ENCODE measurements at regions not wholly inside any gene's neighbourhood (a gene's known extent, or its start where the extent isn't known, plus 50 kb on each side); places are given as distances from the start of the nearest gene placed in this dataset.

DNA sequence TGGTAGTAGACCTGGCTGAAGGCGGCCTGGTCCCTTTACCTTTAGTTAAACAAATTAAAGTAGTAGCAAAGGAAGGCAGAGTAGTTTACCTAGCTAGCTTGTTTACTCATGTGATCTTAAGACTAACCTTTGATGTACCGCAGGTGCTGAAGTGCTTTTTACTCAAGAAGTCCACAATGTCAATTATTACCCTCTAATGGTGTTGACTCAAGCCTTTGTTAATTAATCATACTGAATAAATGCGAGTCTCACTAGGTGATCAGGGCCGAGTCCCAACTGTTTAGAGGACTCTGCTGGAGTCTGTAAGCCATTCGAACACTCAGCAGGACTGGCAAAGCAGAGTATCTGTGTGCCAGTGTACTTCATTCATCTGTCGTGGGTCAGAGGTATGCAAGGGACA is 381.1 kb upstream of the NCAM2 start:
- Histone ChIP-seq H3K4me2 (ENCODE audit: insufficient read depth, low read length) (no peak overlapping the region), H3K9me3 (replicated peaks; ENCODE audit: control insufficient read depth, insufficient read depth, low read length) (peaks cover 1% of the 10 kb centered on the region), H3K36me3 (ENCODE audit: control insufficient read depth in 2 of 2, extremely low read depth in 1 of 2, insufficient read depth in 2 of 2, low read length in 2 of 2) (no peaks in the 10 kb centered on the region), H3K4me3 (replicated peaks in 1 of 3; ENCODE audit: insufficient read depth in 1 of 3, low read depth in 1 of 3, low read length in 3 of 3) (no peak overlapping the region), H4K20me1 (replicated peaks; ENCODE audit: control insufficient read depth, extremely low read depth, insufficient read depth, low read length) (no peaks in the 10 kb centered on the region), H3K27me3 (ENCODE audit: control insufficient read depth in 2 of 2, insufficient read depth in 2 of 2, low read length in 2 of 2) (no peaks in the 10 kb centered on the region), H3K79me2 (ENCODE audit: control insufficient read depth, insufficient read depth, low read length) (no peaks in the 10 kb centered on the region), H3K9me1 (replicated peaks; ENCODE audit: control insufficient read depth, extremely low read depth, insufficient read depth, low read length) (no peaks in the 10 kb centered on the region), H3K4me1 (ENCODE audit: control insufficient read depth, extremely low read depth, insufficient read depth, low read length) (no peaks in the 10 kb centered on the region), H2AFZ (ENCODE audit: low read depth, low read length) (no peak overlapping the region), H3K27ac (ENCODE audit: insufficient read depth, low read depth, low read length) (no peak overlapping the region), H3K9ac (replicated peaks; ENCODE audit: extremely low read depth, insufficient read depth, low read length) (no peak overlapping the region)
- DNase-seq (ENCODE audit: low read depth, low spot score) (no peak), FAIRE-seq (no peak)
- TF ChIP-seq POLR2A (IDR thresholded peaks at IDR 0.05; ENCODE audit: low read depth, low read length) (no peak), EZH2 (IDR thresholded peaks at IDR 0.05; ENCODE audit: borderline replicate concordance, low read depth, low read length, severe bottlenecking) (no peak), POLR2AphosphoS5 (IDR thresholded peaks at IDR 0.05; ENCODE audit: insufficient read depth, low read depth, low read length) (no peak), FOS (IDR thresholded peaks at IDR 0.05; ENCODE audit: borderline replicate concordance, insufficient read depth, low read length) (no peak), JUN (IDR thresholded peaks at IDR 0.05; ENCODE audit: borderline replicate concordance, insufficient read depth, insufficient read length, low read depth) (no peak), GATA2 (IDR thresholded peaks at IDR 0.05; ENCODE audit: insufficient read depth, insufficient read length, low read depth, low read length) (no peak), MYC (IDR thresholded peaks at IDR 0.05; ENCODE audit: low read depth, low read length) (no peak)
- TF ChIP-seq, protein P1, sequence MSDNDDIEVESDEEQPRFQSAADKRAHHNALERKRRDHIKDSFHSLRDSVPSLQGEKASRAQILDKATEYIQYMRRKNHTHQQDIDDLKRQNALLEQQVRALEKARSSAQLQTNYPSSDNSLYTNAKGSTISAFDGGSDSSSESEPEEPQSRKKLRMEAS (IDR thresholded peaks at IDR 0.05; ENCODE audit: insufficient read depth, insufficient read length): no peak
- TF ChIP-seq, protein P2, sequence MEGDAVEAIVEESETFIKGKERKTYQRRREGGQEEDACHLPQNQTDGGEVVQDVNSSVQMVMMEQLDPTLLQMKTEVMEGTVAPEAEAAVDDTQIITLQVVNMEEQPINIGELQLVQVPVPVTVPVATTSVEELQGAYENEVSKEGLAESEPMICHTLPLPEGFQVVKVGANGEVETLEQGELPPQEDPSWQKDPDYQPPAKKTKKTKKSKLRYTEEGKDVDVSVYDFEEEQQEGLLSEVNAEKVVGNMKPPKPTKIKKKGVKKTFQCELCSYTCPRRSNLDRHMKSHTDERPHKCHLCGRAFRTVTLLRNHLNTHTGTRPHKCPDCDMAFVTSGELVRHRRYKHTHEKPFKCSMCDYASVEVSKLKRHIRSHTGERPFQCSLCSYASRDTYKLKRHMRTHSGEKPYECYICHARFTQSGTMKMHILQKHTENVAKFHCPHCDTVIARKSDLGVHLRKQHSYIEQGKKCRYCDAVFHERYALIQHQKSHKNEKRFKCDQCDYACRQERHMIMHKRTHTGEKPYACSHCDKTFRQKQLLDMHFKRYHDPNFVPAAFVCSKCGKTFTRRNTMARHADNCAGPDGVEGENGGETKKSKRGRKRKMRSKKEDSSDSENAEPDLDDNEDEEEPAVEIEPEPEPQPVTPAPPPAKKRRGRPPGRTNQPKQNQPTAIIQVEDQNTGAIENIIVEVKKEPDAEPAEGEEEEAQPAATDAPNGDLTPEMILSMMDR (IDR thresholded peaks at IDR 0.05; ENCODE audit: extremely low read depth in 1 of 2, insufficient read depth in 1 of 2, low read depth in 1 of 2, low read length in 2 of 2): no peak
- no TSS peak for BruUV-seq (replicated peaks)
- intact Hi-C loops (cut with micrococcal nuclease): no loop called here
- dilution Hi-C loops (cut with MboI; ENCODE audit: extremely low pct_ligation_motif_present, low sequenced_read_pairs): no loop called here
- POLR2A ChIA-PET: no interaction called here
- CTCF ChIA-PET: no interaction called here

Data from endothelial cell of umbilical vein (primary cell).